ENCODE measurements at regions not wholly inside any gene's neighbourhood (a gene's known extent, or its start where the extent isn't known, plus 50 kb on each side); places are given as distances from the start of the nearest gene placed in this dataset.

GRCh38 chr5:68529581-68529980, 314.0 kb downstream of the PIK3R1 start:
- Histone ChIP-seq H3K9ac (ENCODE audit: insufficient read depth in 1 of 2, low read length in 2 of 2) (no peak overlapping the region), H3K4me3 (no peak overlapping the region), H3K27ac (ENCODE audit: low read depth in 1 of 2, low read length in 1 of 2) (no peak overlapping the region), H3K9me3 (ENCODE audit: control insufficient read depth in 4 of 4, insufficient read depth in 3 of 4, low read length in 3 of 4) (no peaks in the 10 kb centered on the region), H3K36me3 (ENCODE audit: control insufficient read depth in 4 of 4, insufficient read depth in 4 of 4, low read length in 4 of 4) (no peaks in the 10 kb centered on the region), H3K4me1 (ENCODE audit: control insufficient read depth in 5 of 5, insufficient read depth in 5 of 5, low read length in 5 of 5) (peaks cover 0 to 15% (median 5%) of the 10 kb centered on the region in 5 donors), H3K27me3 (ENCODE audit: control insufficient read depth in 3 of 3, insufficient read depth in 3 of 3, low read length in 2 of 3) (no peaks in the 10 kb centered on the region)
- 83 to 90% methylated on average over 3 of the region's 3 CpGs for WGBS, 2 donors
- TF ChIP-seq CTCF (IDR thresholded peaks at IDR 0.05; ENCODE audit: control extremely low read depth, extremely low read depth) = no peak
- ATAC-seq (ENCODE audit: insufficient read depth, low FRiP score) = no peak
- DNase-seq = no peak

- Histone ChIP-seq H3K27ac (ENCODE audit: low read depth in 1 of 2, low read length in 1 of 2) (no peak overlapping the region), H3K9me3 (ENCODE audit: control insufficient read depth in 4 of 4, insufficient read depth in 3 of 4, low read length in 3 of 4) (no peaks in the 10 kb centered on the region), H3K4me3 (no peak overlapping the region), H3K36me3 (ENCODE audit: control insufficient read depth in 4 of 4, insufficient read depth in 4 of 4, low read length in 4 of 4) (no peaks in the 10 kb centered on the region), H3K27me3 (ENCODE audit: control insufficient read depth in 3 of 3, insufficient read depth in 3 of 3, low read length in 2 of 3) (no peaks in the 10 kb centered on the region), H3K9ac (ENCODE audit: insufficient read depth in 1 of 2, low read length in 2 of 2) (no peak overlapping the region), H3K4me1 (ENCODE audit: control insufficient read depth in 5 of 5, insufficient read depth in 5 of 5, low read length in 5 of 5) (peaks cover 0 to 17% (median 5%) of the 10 kb centered on the region in 5 donors)
- 81 to 87% methylated on average over 4 of the region's 4 CpGs for WGBS, 2 donors
- ATAC-seq (ENCODE audit: insufficient read depth, low FRiP score) = no peak
- no peak for DNase-seq
- no peak for TF ChIP-seq CTCF (IDR thresholded peaks at IDR 0.05; ENCODE audit: control extremely low read depth, extremely low read depth)
Observed at GRCh38 chr5:68531970-68532369, 316.4 kb downstream of the PIK3R1 start.

- peaks cover 0 to 17% (median 5%) of the 10 kb centered on the region in 5 donors for H3K4me1 ChIP-seq (ENCODE audit: control insufficient read depth in 5 of 5, insufficient read depth in 5 of 5, low read length in 5 of 5)
- no peaks in the 10 kb centered on the region for H3K27me3 ChIP-seq (ENCODE audit: control insufficient read depth in 3 of 3, insufficient read depth in 3 of 3, low read length in 2 of 3)
- H3K36me3 ChIP-seq (ENCODE audit: control insufficient read depth in 4 of 4, insufficient read depth in 4 of 4, low read length in 4 of 4) = no peaks in the 10 kb centered on the region
- H3K9me3 ChIP-seq (ENCODE audit: control insufficient read depth in 4 of 4, insufficient read depth in 3 of 4, low read length in 3 of 4) = no peaks in the 10 kb centered on the region
- no peak overlapping the region for H3K9ac ChIP-seq (ENCODE audit: insufficient read depth in 1 of 2, low read length in 2 of 2)
- WGBS, 2 donors = 23 to 49% methylated on average over 2 of the region's 2 CpGs
- ATAC-seq (ENCODE audit: insufficient read depth, low FRiP score) (no peak), DNase-seq (no peak)
- H3K27ac ChIP-seq (ENCODE audit: low read depth in 1 of 2, low read length in 1 of 2) = no peak overlapping the region
- no peak overlapping the region for H3K4me3 ChIP-seq
- TF ChIP-seq CTCF (IDR thresholded peaks at IDR 0.05; ENCODE audit: control extremely low read depth, extremely low read depth) = no peak
Observed at GRCh38 chr5:68533051-68533450, 317.5 kb downstream of the PIK3R1 start.

- Histone ChIP-seq H3K9me3 (ENCODE audit: control insufficient read depth in 4 of 4, insufficient read depth in 3 of 4, low read length in 3 of 4) (no peaks in the 10 kb centered on the region), H3K36me3 (ENCODE audit: control insufficient read depth in 4 of 4, insufficient read depth in 4 of 4, low read length in 4 of 4) (no peaks in the 10 kb centered on the region), H3K4me3 (no peak overlapping the region), H3K4me1 (ENCODE audit: control insufficient read depth in 5 of 5, insufficient read depth in 5 of 5, low read length in 5 of 5) (peaks cover 0 to 17% (median 5%) of the 10 kb centered on the region in 5 donors), H3K27ac (ENCODE audit: low read depth in 1 of 2, low read length in 1 of 2) (no peak overlapping the region), H3K9ac (ENCODE audit: insufficient read depth in 1 of 2, low read length in 2 of 2) (no peak overlapping the region), H3K27me3 (ENCODE audit: control insufficient read depth in 3 of 3, insufficient read depth in 3 of 3, low read length in 2 of 3) (no peaks in the 10 kb centered on the region)
- DNase-seq = no peak
- 64 to 75% methylated on average over 5 of the region's 5 CpGs for WGBS, 2 donors
- no peak for ATAC-seq (ENCODE audit: insufficient read depth, low FRiP score)
- no peak for TF ChIP-seq CTCF (IDR thresholded peaks at IDR 0.05; ENCODE audit: control extremely low read depth, extremely low read depth)
Observed at GRCh38 chr5:68533571-68534084, 318.1 kb downstream of the PIK3R1 start.

All from lung (tissue), 11 donors.